NCI-H748 (cell line): ENCODE measurements at regions not wholly inside any gene's neighbourhood (a gene's known extent, or its start where the extent isn't known, plus 50 kb on each side); places are given as distances from the start of the nearest gene placed in this dataset.

Source experiments
- DNase-seq: peaks from one replicate; lab custom pipeline; 2025; ENCODE audit not compliant: unreplicated experiment; lab: John Stamatoyannopoulos, UW

DNA sequence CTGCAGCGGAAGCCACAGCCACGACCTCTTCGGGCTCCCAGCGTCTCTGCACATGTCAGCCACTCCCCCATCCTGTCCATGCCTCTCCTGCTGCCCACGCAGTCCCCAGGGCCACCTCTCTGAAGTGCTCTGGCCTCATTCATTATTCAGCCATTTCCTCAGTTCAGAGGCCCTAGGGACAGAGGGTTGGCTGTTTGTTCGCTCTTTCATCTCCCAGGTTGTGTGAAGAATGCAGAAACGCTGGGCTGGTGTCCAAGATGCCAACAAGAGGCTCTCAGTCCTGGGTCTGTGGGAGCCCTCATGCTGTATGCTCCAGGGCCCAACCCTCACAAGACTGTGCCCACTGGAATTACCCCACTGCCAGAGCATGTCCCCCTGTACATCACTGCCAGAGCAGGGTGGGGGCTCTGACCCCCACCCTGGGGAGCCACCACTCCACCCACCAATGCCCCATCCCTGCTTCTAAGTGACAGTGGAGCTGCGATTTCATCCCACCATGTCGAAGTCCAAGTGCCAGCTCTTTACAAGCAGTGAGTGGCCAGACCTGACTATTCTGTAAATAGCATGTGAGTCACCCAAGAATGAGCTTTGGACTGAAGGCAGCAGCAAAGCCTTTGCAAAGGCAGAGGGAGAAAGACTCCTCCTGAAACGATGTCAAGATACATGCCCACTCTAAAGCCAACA lies 209.6 kb downstream of the BUD13 start:
- DNase-seq: no peak

DNA sequence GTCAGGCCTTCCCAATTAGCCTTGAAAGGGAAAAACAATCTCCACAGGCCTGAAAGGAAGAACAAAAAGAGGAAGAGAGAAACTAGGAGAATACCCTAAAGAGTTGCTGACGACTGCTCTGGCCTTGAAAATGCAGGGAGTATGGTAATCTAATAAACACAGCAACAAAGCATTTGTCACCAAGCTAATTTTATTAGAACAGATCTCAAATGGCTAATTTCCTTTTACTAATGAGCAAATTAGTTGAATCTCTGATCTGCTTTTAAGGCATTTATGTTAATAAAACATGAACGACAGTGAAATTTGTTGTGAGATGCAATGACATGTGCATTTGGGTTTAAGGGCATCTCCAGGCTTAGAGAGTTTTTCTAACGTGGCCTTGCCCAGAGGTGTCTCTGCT lies 212.2 kb downstream of the BUD13 start:
- DNase-seq: no peak

GRCh38 chr11:116558504-116559211 lies 214.1 kb downstream of the BUD13 start:
- no peak for DNase-seq

DNA sequence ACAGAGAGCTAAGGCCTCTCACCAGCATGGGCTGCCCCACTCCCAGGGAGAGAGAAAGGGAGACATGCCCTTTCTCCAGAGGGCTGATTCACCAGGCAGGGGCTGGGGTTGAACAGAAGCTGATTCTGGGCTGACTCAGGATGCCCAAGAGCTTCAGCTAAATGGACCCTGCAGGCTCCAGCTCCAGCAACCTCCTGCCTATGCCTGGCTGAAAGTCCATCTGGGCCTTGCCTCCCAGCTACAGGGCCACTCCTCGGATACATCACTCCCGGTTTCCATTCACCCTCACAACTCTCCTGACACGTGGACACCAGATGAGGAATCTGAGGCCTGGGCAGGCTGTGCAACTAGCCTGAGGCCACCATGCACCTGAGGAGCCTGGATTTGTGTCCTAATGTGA lies 215.5 kb downstream of the BUD13 start:
- no peak for DNase-seq

DNA sequence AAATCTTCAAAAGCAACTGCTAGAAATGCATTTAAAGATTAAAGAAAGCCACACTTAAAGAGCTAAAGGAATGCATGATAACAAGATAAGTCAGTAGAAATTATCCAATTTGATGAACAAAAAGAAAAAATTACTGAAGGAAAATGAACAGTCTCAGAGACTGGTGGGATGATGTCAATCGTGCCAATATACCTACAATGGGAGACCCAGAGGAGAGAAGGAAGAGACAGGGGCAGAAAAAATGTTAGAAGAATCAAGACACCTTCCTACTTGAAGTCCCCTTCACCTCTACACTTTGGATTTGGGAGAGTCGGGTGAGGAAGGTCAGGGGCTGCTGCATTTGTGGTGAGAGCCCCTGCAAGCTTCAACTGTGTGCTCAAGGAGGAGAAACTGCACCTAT lies 216.3 kb downstream of the BUD13 start:
- no peak for DNase-seq

- DNase-seq: no peak
Measured at GRCh38 chr11:116553482-116553881, 219.3 kb downstream of the BUD13 start.

DNA sequence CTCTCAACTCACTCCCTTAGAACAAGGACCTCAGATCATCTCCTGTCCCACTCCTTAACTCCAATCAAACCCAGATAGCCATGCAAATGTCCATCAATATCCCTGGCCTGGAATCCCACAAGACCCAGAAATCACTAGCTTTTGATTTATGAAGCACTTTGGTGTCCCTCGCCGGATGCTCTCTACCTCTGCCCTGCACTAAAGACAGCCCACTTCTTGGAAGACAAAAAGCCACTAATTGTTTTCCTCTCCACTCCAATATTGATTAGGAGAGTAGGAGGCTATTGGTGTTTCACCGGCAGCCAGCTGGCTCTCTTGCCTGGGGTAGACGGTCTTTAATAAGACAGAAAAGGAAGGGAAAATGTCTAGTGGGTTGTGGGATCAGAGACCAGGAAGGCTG lies 221.2 kb downstream of the BUD13 start:
- DNase-seq: no peak

GRCh38 chr11:116548256-116548655 lies 224.5 kb downstream of the BUD13 start:
- DNase-seq: no peak

- DNase-seq: no peak
Measured at GRCh38 chr11:116547571-116547970, 225.2 kb downstream of the BUD13 start.

DNA sequence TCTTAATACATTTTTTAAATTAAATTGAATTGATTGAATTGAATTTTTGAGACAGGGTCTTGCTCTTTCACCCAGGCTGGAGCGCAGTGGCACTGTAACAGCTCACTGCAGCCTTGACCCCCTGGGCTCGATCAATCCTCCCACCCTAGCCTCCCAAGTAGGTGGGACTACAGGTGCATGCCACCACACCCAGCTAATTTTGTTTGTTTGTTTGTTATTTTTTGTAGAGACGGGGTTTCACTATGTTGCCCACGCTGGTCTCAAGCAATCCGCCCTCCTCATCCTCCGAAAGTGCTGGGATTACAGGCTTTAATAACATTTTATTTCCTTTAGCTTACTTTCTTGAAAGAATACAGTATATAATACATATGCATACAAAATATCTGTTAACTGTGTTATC lies 226.9 kb downstream of the BUD13 start:
- no peak for DNase-seq

GRCh38 chr11:116544721-116545120 lies 228.1 kb downstream of the BUD13 start:
- DNase-seq: no peak

- no peak for DNase-seq
Measured at GRCh38 chr11:116543911-116544475, 228.8 kb downstream of the BUD13 start.

DNA sequence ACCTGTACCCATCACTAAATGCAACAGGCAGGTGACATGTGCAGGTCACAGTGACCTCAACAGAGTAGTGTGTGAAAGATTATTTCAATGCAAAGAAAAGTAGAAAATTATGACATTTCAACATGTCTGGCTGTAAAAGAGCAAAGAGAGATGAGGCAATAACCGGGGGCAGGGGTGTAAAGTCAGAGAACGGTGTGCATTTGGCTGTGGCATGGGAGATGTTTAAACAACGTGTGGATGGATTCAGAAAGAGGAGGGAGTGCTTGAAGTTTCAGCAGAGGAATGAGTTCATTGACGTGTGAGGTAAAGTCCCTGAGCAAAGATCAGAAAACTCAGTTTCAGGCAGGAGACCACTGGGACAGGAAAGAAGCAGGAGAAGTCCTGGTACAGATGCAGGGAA lies 229.7 kb downstream of the BUD13 start:
- DNase-seq: no peak

DNA sequence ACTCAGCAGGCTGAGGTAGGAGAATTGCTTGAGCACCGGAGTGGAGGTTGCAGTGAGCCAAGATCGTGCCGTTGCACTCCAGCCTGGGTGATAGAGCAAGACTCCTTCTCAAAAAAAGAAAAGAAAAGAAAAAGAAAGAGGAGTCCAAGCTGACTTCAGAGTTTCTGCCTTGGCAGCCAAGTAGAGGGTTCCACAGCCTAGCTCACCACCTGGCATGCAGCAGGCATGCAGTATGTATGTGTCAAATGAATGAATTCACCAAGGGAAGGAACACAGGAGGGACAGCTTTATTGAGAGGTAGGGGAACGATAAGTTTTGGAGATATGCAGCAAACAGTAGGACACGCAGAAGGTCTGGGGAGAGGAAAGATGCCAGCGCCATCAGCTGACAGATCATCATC lies 230.4 kb downstream of the BUD13 start:
- DNase-seq: no peak

DNA sequence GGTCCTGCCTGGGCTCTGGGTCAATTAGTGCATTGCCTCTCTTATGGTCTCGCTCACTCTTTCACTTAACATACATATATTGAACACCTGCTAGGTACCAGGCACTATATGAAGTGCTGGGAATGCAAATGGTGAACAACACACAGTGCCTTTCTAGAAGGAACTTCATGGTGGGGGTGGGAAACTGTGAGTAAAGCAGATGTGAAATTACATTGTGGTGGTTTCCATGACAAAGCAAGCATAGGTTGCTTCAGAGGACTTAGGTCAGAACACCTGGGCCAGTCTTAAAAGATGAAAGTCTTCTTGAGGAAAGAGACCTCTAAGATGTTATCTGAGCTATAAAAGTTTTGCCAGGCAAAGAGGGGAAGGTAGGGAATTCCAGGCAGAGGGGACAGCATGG lies 231.3 kb downstream of the BUD13 start:
- DNase-seq: no peak

GRCh38 chr11:116540645-116541304 lies 232.0 kb downstream of the BUD13 start:
- no peak for DNase-seq

DNA sequence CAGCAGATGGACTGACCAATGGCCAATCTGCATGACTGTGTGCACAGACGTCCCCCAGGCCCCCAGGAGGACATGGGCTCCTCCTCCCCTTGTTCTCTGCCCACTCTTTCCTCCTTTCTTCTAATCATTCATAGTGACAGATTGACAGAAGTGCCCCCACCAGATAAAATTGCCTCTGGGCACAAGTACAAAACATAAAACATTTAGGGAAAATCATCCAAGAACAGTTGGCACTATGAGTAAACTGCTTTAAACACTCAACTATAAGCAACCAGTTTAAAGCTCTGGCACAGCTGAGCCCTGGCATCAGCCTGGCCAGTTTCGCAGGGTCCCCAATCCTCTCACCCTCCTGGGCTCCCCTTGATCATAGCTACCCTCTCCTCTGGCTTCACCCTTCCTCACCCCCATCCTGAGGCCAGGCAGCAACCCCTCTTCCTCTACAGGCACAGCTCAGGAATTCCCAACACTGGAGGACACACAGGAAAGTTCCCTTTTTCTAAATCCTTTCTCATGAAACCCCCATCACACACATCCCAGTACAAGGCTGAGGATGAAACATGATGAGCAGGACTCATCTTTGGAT lies 232.9 kb downstream of the BUD13 start:
- no peak for DNase-seq

- DNase-seq: no peak
Measured at GRCh38 chr11:116539211-116539610, 233.6 kb downstream of the BUD13 start.

- DNase-seq: no peak
Measured at GRCh38 chr11:116538677-116539076, 234.1 kb downstream of the BUD13 start.

DNA sequence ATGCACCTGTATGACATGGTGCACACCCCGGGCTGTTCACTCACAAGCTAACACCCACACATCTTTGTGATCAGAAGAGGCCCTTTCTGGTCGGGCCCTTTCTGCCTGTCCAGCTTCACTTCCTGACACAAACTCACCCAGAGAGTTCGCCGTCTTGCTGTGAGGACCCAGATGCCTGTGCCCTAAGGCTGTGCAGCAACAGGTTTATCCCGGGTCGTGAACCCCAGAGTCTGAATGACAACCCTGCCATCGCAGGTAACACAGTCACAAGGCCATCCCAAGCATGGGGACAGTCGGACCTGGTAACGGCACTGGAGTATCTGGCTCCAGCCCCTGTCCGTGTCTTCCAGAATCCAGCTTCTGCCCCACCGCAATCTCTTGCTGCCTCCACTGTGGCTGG lies 235.1 kb downstream of the BUD13 start:
- DNase-seq: no peak

DNA sequence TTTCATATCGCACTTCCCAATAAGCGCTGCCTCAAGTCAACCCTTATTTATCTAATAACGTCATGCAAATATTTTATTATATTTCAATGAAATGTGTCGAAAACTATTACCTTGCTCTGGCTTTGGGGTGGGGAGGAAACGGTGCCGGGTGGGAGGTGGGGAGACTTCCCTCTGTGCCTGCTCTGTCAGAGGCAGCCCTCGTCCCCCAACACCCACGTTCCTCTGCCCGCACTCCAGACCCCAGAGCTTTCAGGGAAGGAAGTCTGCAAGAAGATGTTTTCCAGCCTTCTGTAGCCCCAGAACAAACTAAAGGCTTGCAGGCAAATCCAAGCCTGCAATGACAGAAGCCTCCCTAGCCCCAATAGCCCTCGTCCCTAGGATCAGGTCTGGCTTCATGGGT lies 235.7 kb downstream of the BUD13 start:
- DNase-seq: no peak

DNA sequence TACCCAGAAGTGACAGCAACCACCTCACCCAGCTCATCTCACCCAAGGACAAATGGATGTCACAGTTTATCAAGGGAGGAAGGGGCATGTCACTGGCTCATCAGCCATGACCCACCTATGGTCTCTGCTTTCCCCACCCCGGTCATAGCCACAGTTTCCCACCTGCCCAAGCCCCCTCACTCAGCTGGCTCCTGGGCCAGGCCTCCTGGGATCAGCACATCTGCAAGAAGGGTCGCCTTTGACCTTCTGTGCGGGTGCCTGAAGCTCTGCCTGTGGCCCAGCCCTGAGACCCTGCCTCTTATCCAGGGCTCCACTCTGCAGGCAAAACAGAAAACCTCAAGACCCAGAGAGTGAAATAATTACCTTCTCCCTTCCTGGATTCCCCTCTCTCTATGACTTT lies 236.4 kb downstream of the BUD13 start:
- DNase-seq: no peak
